GM19043 (cell line): ENCODE measurements at regions not wholly inside any gene's neighbourhood (a gene's known extent, or its start where the extent isn't known, plus 50 kb on each side); places are given as distances from the start of the nearest gene placed in this dataset.

ENCODE experiments used
- ATAC-seq: cut with Tn5 transposase; IDR thresholded peaks from one replicate; pipeline ENCODE4 v1.9.1; 2021; ENCODE audit warnings: low read depth; ENCODE audit not compliant: unreplicated experiment

DNA sequence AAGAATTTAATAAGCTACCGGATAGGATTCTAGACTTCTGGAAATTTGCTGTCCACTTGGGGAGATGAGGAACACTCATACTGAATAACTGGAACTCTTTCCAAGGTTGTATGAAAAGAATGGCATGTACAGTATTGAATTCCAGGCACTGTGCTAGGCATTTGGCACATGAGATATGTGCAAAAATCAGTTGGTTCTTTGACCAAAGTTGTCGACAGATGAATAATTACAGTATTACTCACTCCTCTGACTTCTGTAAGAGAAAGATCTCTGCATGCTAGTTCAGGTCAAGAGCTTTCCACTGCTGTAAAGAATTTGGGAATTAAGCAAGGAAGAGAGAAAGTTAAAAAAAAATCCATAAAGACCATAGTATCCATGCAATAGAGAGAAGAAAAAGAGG lies 764.7 kb downstream of the BCL11B start:
- no peak for ATAC-seq

DNA sequence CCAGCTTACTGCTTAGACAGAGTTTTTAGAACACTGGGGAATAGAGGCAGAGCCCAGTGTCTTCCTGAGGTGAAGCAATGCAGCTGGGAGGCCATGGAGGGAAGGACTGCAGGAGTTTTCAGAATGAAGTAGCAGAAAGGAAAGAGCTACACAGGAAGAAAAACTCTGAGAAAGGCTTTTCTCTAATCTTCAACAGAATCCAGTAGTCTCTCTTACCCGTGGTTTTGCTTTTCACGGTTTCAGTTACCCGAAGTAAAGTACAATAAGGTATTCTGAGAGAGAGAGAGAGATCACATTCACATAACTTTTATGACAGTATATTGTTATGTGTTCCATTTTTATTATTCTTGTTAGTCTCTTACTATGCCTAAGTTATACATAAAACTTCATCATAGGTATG lies 761.6 kb downstream of the BCL11B start:
- ATAC-seq: no peak

DNA sequence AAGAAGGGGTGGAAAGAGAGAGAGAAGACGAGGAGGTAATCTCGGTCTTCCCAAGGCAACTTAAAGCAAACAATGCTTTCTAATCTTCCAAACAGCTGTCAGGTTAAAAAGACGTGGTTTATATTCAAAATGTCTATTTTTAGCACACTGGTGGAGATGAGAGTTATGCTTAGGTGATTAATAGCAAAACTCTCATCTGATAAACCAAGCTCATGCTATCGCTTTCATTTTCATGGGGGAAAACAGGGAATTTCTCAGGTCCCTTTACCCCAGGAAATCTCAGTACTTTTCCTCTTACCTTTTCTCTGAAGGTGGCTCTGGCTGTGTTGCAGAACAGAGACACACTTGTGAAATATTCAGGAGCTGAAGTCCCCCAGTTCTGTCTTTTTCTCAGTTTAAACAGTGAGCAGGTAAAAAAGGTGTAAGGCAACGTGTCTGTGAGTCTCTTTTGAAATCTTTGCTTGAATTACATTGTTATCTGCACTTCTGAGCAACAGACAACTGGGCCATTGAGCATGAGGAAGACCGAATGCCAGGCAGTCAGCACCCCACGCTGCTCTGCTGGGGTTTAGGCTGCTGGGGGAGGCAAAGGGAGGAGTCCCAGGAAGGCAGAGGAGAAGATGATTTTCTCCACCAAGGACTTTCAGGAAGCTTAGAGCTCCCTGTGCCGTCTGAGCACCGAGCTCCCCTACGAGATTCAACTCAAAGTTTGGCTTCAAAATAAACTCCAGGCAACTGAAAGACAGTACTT lies 759.3 kb downstream of the BCL11B start:
- ATAC-seq: no peak

DNA sequence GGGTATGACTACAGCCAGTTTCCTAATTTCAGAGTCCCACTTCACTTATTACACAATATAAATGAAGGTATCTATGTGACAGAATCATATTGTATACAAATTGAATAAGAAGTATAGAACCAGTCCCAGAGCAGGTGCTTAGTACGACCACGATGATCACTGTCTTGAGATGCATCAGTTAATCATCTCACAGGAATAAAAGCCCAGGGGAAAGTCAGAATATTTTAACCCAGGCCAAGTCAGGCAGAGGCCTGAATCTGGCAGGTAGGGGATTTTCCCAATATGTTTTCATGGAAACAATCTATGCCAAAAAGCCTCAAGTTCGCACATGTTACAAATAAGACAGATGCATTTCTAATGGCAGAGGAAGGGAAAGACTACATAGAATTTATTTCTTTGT lies 758.4 kb downstream of the BCL11B start:
- no peak for ATAC-seq

DNA sequence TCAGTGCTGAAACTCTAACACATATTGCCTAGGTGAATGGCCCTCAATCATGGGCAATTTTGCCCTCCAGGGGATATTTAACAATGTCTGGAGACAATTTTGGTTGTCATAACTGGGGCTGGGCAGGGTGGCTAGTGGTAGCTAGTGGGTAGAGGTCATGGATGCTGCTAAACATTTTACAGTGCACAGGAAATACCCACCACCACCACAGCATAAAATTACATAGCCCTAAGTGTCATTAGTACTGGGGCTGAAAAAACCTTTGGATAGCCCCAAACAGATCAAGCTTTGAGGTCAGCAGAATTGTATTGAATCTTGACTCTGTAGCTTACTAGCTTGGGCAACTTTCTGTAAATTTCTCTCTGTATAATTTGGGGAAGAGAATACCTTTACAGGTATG lies 758.0 kb downstream of the BCL11B start:
- ATAC-seq: no peak

DNA sequence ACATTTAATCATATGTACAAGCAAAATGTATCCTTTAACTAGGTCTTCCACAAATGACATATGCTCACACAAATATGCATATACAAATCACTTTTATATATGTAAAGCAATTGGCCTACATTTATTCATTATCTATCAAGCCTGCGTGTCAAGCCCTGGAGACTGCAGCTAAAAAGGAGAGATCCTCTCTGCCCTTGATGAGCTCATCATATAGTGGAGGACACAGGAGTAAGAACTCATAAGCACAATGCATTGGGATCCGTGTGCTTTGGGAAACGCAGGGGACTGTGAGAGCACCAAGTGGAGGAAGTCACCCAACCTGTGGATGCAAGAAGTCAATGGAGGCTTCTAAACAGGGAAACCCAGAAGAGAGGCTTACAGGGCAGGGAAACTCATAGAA lies 735.7 kb downstream of the BCL11B start:
- ATAC-seq: no peak

DNA sequence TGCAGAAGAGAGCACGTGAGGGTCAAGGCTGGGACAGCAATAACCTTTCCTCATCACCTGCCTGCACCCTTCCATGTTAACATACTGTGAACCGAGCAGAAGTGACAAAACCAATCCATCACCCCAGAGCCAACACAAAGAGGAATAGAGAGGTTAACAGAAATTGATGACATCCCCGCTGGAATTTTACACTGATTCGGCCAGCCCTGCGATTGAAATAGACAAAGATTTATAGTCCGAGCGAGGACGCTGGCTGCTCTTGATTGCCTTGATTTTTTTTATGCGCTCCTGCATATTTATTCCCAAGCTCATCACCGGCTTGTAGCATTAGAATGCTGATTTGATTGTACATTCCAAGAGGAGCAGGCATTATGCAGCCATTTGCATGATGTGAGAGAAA lies 729.7 kb downstream of the BCL11B start:
- no peak for ATAC-seq

DNA sequence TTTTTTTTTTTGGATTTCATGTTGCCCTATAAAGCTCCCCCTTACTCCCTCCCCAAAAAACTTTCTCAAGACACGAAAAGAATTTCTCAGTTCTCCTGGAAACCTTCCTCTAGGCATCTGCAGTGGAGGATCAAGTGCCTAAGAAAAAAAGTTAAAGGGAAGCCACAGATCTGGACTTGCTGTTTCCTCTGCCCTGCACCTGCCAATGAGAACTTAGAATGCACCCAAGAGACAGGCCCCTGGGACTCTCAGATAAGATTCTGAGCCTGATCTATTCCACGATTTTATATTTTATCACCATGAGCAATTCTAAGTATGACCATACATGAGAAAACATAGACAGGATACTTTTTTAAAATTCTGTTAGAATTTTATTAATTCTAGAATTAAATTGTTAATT lies 728.9 kb downstream of the BCL11B start:
- ATAC-seq: no peak

DNA sequence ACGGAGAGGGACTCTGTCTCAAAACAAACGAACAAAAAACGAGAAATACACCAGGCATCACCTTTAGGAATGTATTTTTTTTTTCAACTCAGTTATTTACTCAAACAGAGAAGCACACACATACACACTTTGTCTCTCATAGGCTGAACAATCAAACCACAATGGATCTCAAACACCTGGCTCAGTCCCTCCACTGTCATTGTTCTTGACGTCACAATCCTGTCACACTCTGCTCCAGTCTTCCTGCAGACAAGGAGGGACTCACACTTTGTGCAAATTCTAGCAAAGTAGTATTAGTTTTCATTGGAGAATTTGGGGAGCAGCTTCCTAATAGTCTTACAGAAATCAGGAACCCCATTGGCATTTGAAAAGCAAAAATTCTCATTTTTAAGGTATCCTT lies 727.8 kb downstream of the BCL11B start:
- no peak for ATAC-seq

DNA sequence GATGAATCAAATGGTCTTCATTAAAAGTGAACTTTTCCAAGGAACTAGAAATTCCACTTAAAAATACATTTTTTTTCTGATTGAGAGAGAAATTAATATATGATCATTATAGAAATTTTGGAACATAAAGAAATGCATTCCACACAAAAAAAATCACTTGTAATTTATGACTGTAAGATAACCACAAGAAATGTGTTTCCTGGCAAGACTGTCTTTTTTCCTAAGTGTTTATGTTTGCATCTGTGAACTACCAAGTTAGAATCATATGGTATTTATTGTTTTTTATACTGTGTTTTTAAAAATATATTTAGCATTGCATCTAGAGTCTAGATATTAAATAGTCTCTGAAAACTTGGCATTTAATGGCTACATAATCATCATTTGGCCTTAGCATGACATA lies 726.8 kb downstream of the BCL11B start:
- ATAC-seq: no peak

DNA sequence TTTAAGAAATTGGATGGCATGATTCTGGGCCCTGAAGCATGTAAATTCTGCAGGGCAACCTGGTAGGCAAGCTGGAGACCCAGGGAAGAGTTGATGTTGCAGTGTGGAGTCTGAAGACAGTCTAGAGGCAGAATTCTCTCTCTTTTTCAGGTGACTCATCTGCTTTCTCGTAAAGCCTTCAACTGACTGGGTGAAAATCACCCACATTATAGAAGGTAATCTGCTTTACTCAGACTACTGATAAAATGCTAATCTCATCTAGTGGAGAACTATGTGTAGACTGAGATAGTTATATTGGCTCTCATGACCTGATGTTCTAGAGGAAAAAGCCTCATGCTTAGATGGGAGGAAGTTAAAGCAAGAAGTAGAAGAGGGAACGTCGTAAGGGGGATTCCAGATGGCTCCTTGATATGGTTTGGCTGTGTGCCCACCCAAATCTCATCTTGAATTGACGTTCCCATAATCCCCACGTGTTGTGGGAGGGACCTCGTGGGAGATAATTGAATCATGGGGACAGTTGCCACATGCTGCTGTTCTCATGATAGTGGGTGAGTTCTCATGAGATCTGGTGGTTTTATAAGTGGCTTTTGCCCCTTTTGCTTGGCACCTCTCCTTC lies 723.8 kb downstream of the BCL11B start:
- no peak for ATAC-seq

DNA sequence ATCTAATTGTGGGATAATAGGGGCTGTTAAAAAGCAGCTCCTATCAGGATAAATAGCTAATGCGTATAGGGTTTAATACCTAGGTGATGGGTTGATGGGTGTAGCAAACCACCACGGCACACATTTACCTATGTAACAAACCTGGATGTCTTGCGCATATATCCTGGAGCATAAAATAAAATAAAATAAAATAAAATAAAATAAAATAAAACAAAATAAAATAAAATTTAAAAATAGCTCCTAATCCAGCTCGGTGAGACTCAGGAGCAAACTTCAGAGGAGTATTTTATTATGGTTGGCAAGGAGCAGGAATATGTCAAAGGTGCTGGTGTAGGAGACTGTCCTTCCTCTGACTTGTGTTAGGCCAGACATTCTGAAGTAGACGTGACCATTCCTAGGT lies 721.0 kb downstream of the BCL11B start:
- no peak for ATAC-seq

DNA sequence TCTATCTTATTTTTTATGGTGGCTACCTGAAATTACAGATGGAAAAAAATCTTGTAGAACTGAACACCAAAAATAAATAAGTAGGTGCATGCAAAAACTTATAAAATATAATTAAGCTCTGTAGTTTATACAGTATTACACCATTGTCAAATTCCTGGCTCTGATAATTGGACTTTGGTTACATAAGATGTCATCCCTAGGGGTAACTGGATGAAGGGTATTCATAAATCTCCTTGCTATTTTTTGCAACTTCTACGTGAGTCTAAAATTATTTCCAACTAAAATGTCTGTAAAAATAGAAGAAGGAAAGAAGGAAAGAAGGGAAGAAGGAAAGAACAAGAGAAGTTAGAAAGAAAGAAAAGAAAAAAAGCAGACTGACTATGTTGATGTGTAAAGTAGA lies 716.6 kb downstream of the BCL11B start:
- no peak for ATAC-seq

DNA sequence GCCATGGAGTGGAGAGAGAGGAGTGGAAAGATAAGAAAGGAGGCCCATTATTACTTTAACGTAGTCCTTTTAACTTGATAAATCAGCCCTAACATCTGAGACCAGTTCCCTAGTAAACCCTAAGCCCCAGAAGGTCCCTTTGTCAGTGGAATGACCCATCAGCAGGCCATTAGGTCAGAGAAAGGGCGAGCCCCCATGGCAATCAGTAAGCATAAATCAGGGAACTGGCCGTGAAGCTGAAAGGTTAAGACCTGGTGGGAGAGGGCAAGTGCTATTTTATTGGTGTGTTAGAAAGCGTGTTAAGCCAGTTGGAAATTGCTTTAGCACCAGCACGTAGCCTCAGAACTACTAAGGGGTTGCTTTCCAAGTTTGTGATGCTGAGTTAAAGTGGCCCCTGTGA lies 708.0 kb downstream of the BCL11B start:
- ATAC-seq: no peak

DNA sequence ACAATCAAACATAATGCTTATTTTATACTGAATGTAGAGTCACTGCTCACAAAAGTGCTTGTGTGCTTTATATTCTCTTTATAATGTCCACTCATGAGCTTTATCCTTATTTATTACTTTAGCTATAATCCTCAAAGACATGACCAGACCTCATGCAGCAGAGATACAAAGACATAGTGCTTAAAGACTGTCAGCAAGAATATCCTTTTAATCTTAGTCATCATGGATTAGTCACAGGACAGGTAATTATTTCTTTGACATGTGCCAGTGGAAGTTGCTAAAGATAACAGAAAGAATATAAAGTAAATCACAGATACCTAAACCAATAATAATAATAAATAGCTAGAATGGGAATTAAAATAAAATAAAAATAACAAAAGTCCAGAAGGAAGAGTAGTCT lies 707.5 kb downstream of the BCL11B start:
- no peak for ATAC-seq

DNA sequence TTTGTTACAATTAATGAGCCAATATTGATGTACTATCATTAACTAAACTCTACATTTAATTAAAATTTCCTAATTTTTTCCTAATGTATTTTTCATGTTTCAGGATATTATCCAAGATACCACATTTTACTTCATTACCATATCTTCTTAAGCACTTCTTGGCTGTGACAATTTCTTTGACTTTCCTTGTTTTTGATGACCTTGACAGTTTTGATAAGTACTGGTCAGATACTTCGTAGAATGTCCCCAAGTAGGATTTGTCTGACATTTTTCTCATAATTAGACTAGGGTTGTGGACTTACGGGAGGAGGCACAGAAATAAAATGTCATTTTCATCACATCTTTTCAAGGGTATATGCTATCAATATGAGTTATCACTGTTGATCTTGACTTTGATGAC lies 700.9 kb downstream of the BCL11B start:
- no peak for ATAC-seq

DNA sequence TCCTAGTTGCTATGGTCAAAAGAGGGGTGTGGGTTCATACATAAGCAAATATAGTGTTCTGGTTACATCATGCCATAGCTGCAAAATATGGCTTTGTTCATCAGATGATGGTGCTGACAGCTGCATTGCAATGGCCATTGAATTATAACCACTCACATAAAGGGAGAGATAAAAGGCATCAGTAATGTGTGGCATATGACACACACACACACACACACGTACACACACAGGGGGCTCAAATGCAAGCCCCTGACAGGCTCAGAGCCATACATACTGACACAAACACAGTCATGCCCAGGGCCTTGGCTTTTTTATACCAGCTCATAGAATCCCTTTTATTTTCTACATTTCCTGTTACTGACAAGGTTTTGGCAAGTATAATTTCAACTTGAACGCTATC lies 698.9 kb downstream of the BCL11B start:
- no peak for ATAC-seq

DNA sequence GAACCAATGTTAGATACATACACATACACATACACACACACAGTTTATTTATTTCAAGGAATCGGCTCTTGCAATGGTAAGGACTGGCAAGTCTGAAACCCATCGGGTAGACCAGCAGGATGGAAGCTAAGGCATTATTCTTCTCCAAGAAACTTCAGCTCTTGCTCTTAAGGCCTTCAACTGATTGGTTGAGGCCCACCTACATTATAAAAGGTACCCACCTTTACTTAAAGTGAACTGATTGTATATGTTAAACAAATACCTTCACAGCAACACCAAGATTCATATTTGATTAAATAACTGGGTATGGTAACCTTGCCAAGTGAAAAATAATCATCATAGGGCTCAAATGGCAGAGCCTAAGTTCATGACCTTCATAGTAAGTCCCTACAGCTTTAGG lies 695.5 kb downstream of the BCL11B start:
- no peak for ATAC-seq

DNA sequence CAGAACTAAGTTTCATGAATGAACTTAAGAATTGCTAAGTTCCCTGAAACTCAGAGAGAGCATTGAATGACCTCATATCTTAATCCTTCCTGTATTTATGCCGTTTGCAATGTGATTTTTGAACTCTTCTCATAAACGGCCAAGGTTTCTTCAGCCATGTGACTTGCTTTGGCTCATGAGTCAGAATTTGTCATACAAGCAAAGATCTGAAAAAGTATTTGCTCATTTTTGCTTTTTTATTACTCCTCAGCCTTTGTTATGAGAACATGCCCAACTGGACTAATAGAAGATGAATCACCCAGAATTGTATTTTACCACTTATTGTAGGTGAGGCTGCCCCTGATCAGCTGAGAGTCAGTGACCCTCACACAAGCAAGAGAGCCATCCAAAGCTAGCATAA lies 693.8 kb downstream of the BCL11B start:
- ATAC-seq: no peak

DNA sequence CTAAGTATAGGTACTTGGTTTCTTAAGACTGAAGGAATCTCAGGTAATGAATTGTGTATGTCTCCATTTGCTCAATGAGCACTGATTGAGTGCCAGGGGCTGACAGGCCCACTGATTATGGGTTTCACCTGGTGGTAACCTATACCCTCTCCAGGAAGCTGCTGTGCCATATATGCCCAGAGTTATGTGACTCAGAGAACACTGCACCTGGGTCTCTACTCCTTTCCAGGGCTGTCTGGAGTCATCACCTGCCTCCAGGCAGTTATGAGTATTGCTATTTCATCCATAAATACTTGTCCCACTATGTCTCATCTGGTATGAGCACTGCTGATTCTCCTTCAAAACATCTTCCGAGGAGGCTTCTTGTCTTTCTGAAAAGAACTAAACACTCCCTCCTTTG lies 692.9 kb downstream of the BCL11B start:
- no peak for ATAC-seq

DNA sequence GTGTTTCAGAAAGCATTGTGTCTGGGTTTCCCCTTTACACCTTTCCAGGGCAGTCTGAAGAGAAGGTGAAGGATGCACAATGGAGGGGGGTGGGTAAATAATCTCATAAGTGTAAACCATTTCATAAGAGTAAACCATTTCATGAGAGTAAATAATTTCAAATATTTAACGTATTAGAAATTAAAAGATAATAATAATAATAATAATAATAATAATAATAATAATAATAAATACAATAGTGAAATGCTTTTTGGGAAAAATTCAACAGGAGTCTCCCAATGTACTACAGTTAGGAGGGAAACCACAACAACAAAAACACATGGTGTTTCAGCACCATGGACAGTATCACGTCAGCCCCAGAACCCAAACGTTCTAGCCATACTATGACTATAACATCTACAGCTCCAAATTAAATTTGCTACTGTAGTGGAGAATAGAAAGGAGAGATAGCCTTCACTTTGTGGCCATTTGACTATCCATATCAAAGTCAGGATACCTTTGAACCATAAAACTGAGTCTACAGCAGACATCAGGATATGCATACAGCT lies 691.8 kb downstream of the BCL11B start:
- no peak for ATAC-seq

DNA sequence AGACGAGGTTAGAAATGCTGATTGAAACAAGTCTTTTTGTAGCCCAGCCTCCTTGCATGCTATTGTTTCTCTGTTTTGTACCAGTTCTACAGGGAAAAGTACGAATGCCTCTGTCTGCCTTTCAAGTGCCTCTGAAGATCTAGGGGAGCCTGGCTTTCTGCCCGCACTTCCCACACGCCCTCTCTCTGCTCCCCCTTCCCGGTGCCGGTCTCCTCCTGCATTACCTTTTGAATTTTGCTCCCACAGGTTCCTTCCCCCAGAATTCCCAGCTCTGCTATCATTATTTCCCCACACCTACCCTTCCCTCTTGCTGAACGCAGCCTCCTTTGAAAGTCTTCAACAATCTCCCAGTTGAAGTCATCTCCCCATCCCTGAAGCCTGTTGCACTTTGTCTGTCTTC lies 689.7 kb downstream of the BCL11B start:
- ATAC-seq: no peak
